GM18502 (cell line): ENCODE measurements at regions not wholly inside any gene's neighbourhood (a gene's known extent, or its start where the extent isn't known, plus 50 kb on each side); places are given as distances from the start of the nearest gene placed in this dataset.
"Not testable (repeated sequence)": the region's sequence is repeated elsewhere in the genome, so short reads cannot be mapped to it uniquely, and the experiment has no call there.

ENCODE experiments used
- ATAC-seq: cut with Tn5 transposase; IDR thresholded peaks from one replicate; pipeline ENCODE4 v1.9.1; 2021; ENCODE audit warnings: mild to moderate bottlenecking; ENCODE audit not compliant: unreplicated experiment, poor library complexity

GRCh38 chr12:59164226-59164625 lies 243.9 kb upstream of the LRIG3 start:
- no peak for ATAC-seq

- ATAC-seq: no peak
Measured at GRCh38 chr12:59158681-59159080, 238.4 kb upstream of the LRIG3 start.

GRCh38 chr12:59158066-59158465 lies 237.8 kb upstream of the LRIG3 start:
- no peak for ATAC-seq

- ATAC-seq: no peak
Measured at GRCh38 chr12:59155448-59155847, 235.1 kb upstream of the LRIG3 start.

- no peak for ATAC-seq
Measured at GRCh38 chr12:59151243-59151642, 230.9 kb upstream of the LRIG3 start.

GRCh38 chr12:59149995-59150642 lies 229.8 kb upstream of the LRIG3 start:
- peak; percentile 100 for ATAC-seq

- no peak for ATAC-seq
Measured at GRCh38 chr12:59147791-59148190, 227.5 kb upstream of the LRIG3 start.

- ATAC-seq: no peak
Measured at GRCh38 chr12:59142183-59142790, 222.0 kb upstream of the LRIG3 start.

GRCh38 chr12:59134750-59135149 lies 214.4 kb upstream of the LRIG3 start:
- ATAC-seq: no peak

- no peak for ATAC-seq
Measured at GRCh38 chr12:59131462-59131861, 211.2 kb upstream of the LRIG3 start.

- no peak for ATAC-seq
Measured at GRCh38 chr12:59122784-59123183, 202.5 kb upstream of the LRIG3 start.

GRCh38 chr12:59121451-59121850 lies 201.1 kb upstream of the LRIG3 start:
- ATAC-seq: no peak

GRCh38 chr12:59119676-59120075 lies 199.4 kb upstream of the LRIG3 start:
- no peak for ATAC-seq

GRCh38 chr12:59118356-59118755 lies 198.1 kb upstream of the LRIG3 start:
- no peak for ATAC-seq

- no peak for ATAC-seq
Measured at GRCh38 chr12:59115995-59116394, 195.7 kb upstream of the LRIG3 start.

GRCh38 chr12:59115526-59115925 lies 195.2 kb upstream of the LRIG3 start:
- ATAC-seq: no peak

- ATAC-seq: peak; percentile 91
Measured at GRCh38 chr12:59113831-59114615, 193.7 kb upstream of the LRIG3 start.

GRCh38 chr12:59111851-59112250 lies 191.5 kb upstream of the LRIG3 start:
- ATAC-seq: no peak

- ATAC-seq: not testable (repeated sequence)
Measured at GRCh38 chr12:59108516-59108915, 188.2 kb upstream of the LRIG3 start.

GRCh38 chr12:59100585-59100984 lies 180.3 kb upstream of the LRIG3 start:
- ATAC-seq: no peak

- no peak for ATAC-seq
Measured at GRCh38 chr12:59097876-59098275, 177.6 kb upstream of the LRIG3 start.
